ENCODE measurements at regions not wholly inside any gene's neighbourhood (a gene's known extent, or its start where the extent isn't known, plus 50 kb on each side); places are given as distances from the start of the nearest gene placed in this dataset.
"Not testable (repeated sequence)": the region's sequence is repeated elsewhere in the genome, so short reads cannot be mapped to it uniquely, and the experiment has no call there.

- DNase-seq (ENCODE audit: low spot score), result no peak
These were observed 217.6 kb upstream of the FIGN start for GRCh38 chr2:163953390-163953907.

- no peak for DNase-seq (ENCODE audit: low spot score)
These were observed 215.5 kb upstream of the FIGN start for GRCh38 chr2:163951312-163951711.

GRCh38 chr2:163949693-163950092 lies 213.9 kb upstream of the FIGN start:
- DNase-seq (ENCODE audit: low spot score), result no peak

- DNase-seq (ENCODE audit: low spot score), result no peak
These were observed 208.5 kb upstream of the FIGN start for GRCh38 chr2:163944347-163944737.

GRCh38 chr2:163943403-163944346 lies 207.9 kb upstream of the FIGN start:
- no peak for DNase-seq (ENCODE audit: low spot score)

GRCh38 chr2:163934131-163934530 lies 198.3 kb upstream of the FIGN start:
- no peak for DNase-seq (ENCODE audit: low spot score)

- no peak for DNase-seq (ENCODE audit: low spot score)
These were observed 183.9 kb upstream of the FIGN start for GRCh38 chr2:163919717-163920116.

GRCh38 chr2:163914486-163914885 lies 178.7 kb upstream of the FIGN start:
- DNase-seq (ENCODE audit: low spot score), result not testable (repeated sequence)

GRCh38 chr2:163913532-163913944 lies 177.7 kb upstream of the FIGN start:
- DNase-seq (ENCODE audit: low spot score), result not testable (repeated sequence)

GRCh38 chr2:163909411-163910080 lies 173.7 kb upstream of the FIGN start:
- no peak for DNase-seq (ENCODE audit: low spot score)

- no peak for DNase-seq (ENCODE audit: low spot score)
These were observed 170.6 kb upstream of the FIGN start for GRCh38 chr2:163906410-163906809.

GRCh38 chr2:163897799-163898198 lies 162.0 kb upstream of the FIGN start:
- no peak for DNase-seq (ENCODE audit: low spot score)

- not testable (repeated sequence) for DNase-seq (ENCODE audit: low spot score)
These were observed 157.6 kb upstream of the FIGN start for GRCh38 chr2:163893444-163893843.

GRCh38 chr2:163888591-163888990 lies 152.8 kb upstream of the FIGN start:
- DNase-seq (ENCODE audit: low spot score), result no peak

- DNase-seq (ENCODE audit: low spot score), result no peak
These were observed 151.4 kb upstream of the FIGN start for GRCh38 chr2:163887182-163887581.

- DNase-seq (ENCODE audit: low spot score), result no peak
These were observed 148.6 kb upstream of the FIGN start for GRCh38 chr2:163884416-163884815.

GRCh38 chr2:163878718-163879117 lies 142.9 kb upstream of the FIGN start:
- no peak for DNase-seq (ENCODE audit: low spot score)

- DNase-seq (ENCODE audit: low spot score), result no peak
These were observed 141.5 kb upstream of the FIGN start for GRCh38 chr2:163877316-163877715.

- no peak for DNase-seq (ENCODE audit: low spot score)
These were observed 127.3 kb upstream of the FIGN start for GRCh38 chr2:163863073-163863472.

GRCh38 chr2:163859951-163860350 lies 124.1 kb upstream of the FIGN start:
- no peak for DNase-seq (ENCODE audit: low spot score)

- DNase-seq (ENCODE audit: low spot score), result no peak
These were observed 121.1 kb upstream of the FIGN start for GRCh38 chr2:163856941-163857340.

- no peak for DNase-seq (ENCODE audit: low spot score)
These were observed 116.8 kb upstream of the FIGN start for GRCh38 chr2:163852616-163853015.

Measured in mucosa of gallbladder (tissue), 1 donor.